B cell (primary cell): ENCODE measurements at regions not wholly inside any gene's neighbourhood (a gene's known extent, or its start where the extent isn't known, plus 50 kb on each side); places are given as distances from the start of the nearest gene placed in this dataset.

ENCODE experiments used
- ATAC-seq: fragments of 200-7000 bp; cut with Tn5 transposase; one replicate; pipeline ENCODE4 v1.10.0; 2021; ENCODE audit warnings: low read depth, mild to moderate bottlenecking, moderate number of reproducible peaks, moderate library complexity
- CTCF ChIA-PET: fragments of 350-600 bp; sonication (Branson Sonifier 250); formaldehyde crosslinking; loops from one replicate; lab custom pipeline; 2021; ENCODE audit warnings: antibody characterized with exemption, inconsistent platforms; lab: Charles Lee
- POLR2A ChIA-PET: fragments of 350-600 bp; sonication (Branson Sonifier 250); formaldehyde crosslinking; loops from one replicate; lab custom pipeline; 2021; ENCODE audit warnings: antibody characterized with exemption; lab: Charles Lee
- DNase-seq: peaks from one replicate; pipeline ENCODE4 v3.0.0; 2013
- H2AFZ ChIP-seq: 2 replicates; pipeline ENCODE4 v1.6.1; 2012; ENCODE audit warnings: mild to moderate bottlenecking, low read depth, low read length; ENCODE audit not compliant: insufficient read depth, poor library complexity, severe bottlenecking
- H3K27ac ChIP-seq, 2 donors: 1 replicate in 1 of 2; 2 replicates in 1 of 2; pipeline ENCODE4 v1.5.1; 2012 to 2013; ENCODE audit warnings: low read length in 2 of 2, mild to moderate bottlenecking in 2 of 2, moderate library complexity in 1 of 2
- H3K27me3 ChIP-seq, 4 experiments: fragments of 200-600 bp in 1 of 4; sonication (generic) in 1 of 4; replicated peaks in 1 of 4; 1 replicate in 2 of 4; 2 replicates in 2 of 4; pipeline versions ENCODE4 v1.6.1 to v1.7.0; 2013 to 2016; ENCODE audit warnings: low read length in 3 of 4, mild to moderate bottlenecking in 2 of 4, mixed read lengths in 1 of 4, moderate library complexity in 1 of 4; ENCODE audit not compliant: insufficient read depth in 4 of 4, control insufficient read depth in 3 of 4; ENCODE audit errors: control extremely low read depth in 1 of 4
- H3K36me3 ChIP-seq, 2 experiments: replicated peaks in 1 of 2; 1 replicate in 1 of 2; 2 replicates in 1 of 2; pipeline versions ENCODE4 v1.6.1 to v1.7.1; 2013; ENCODE audit warnings: low read length in 1 of 2; ENCODE audit not compliant: insufficient read depth in 2 of 2, control insufficient read depth in 1 of 2; ENCODE audit errors: control extremely low read depth in 1 of 2, extremely low read depth in 1 of 2
- H3K4me1 ChIP-seq, 2 donors: fragments of 200-600 bp in 1 of 2; sonication (generic) in 1 of 2; 1 replicate in 1 of 2; 2 replicates in 1 of 2; pipeline versions ENCODE4 v1.5.1 to v1.6.1; 2013 to 2017; ENCODE audit warnings: low read length in 2 of 2; ENCODE audit not compliant: control insufficient read depth in 2 of 2, insufficient read depth in 2 of 2
- H3K4me2 ChIP-seq: replicated peaks from 2 replicates; pipeline ENCODE3; 2012; ENCODE audit warnings: mild to moderate bottlenecking, low read depth, low read length; ENCODE audit not compliant: poor library complexity, severe bottlenecking
- H3K4me3 ChIP-seq, 5 experiments: fragments of 200-600 bp in 1 of 5; sonication (generic) in 1 of 5; 1 replicate in 3 of 5; 2 replicates in 2 of 5; pipeline versions ENCODE4 v1.5.1 to v1.7.0; 2011 to 2016; ENCODE audit warnings: low read length in 4 of 5, mild to moderate bottlenecking in 4 of 5, low read depth in 2 of 5, control low read depth in 1 of 5, moderate library complexity in 1 of 5; ENCODE audit not compliant: insufficient read depth in 1 of 5; ENCODE audit errors: control extremely low read depth in 1 of 5, extremely low read depth in 1 of 5
- H3K79me2 ChIP-seq: fragments of 200-600 bp; sonication (generic); one replicate; pipeline ENCODE4 v1.6.0; 2016; ENCODE audit warnings: low read length; ENCODE audit not compliant: control insufficient read depth, insufficient read depth
- H3K9ac ChIP-seq: fragments of 200-600 bp; sonication (generic); 2 replicates; pipeline ENCODE4 v1.6.1; 2017; ENCODE audit warnings: mild to moderate bottlenecking, low read length, moderate library complexity
- H3K9me3 ChIP-seq, 3 donors: one replicate each; pipeline versions ENCODE4 v1.6.1 to v1.7.1; 2013; ENCODE audit warnings: low read length in 2 of 3; ENCODE audit not compliant: control insufficient read depth in 2 of 3, insufficient read depth in 1 of 3; ENCODE audit errors: control extremely low read depth in 1 of 3
- H4K20me1 ChIP-seq: 2 replicates; pipeline ENCODE4 v1.6.0; 2012; ENCODE audit warnings: mild to moderate bottlenecking, low read length; ENCODE audit not compliant: insufficient read depth, control insufficient read depth, poor library complexity, severe bottlenecking
- H3K27ac Mint-ChIP-seq: one replicate; pipeline ENCODE4 v1.8.0; 2021; ENCODE audit warnings: mixed read lengths
- H3K27me3 Mint-ChIP-seq: one replicate; pipeline ENCODE4 v1.8.0; 2021; ENCODE audit warnings: mixed read lengths
- H3K4me1 Mint-ChIP-seq: one replicate; pipeline ENCODE4 v1.8.0; 2021; ENCODE audit warnings: mixed read lengths
- H3K4me3 Mint-ChIP-seq: one replicate; pipeline ENCODE4 v1.8.0; 2021; ENCODE audit warnings: mixed read lengths
- H3K9me3 Mint-ChIP-seq: one replicate; pipeline ENCODE4 v1.8.0; 2022; ENCODE audit warnings: mixed read lengths; ENCODE audit not compliant: insufficient read depth
- EZH2 ChIP-seq: IDR thresholded peaks from 2 replicates; pipeline ENCODE4 v1.6.1; 2012; ENCODE audit warnings: borderline replicate concordance, low read depth, mild to moderate bottlenecking, moderate library complexity, low read length; ENCODE audit not compliant: insufficient read depth, poor library complexity, severe bottlenecking
- WGBS: methylation state at CpG from one replicate; pipeline ENCODE4 v1.1.5; 2013; ENCODE audit warnings: missing lambda C conversion rate; ENCODE audit not compliant: insufficient coverage; 5-methylcytosine and 5-hydroxymethylcytosine counted together
- intact Hi-C: fragments of 100-400 bp; cut with micrococcal nuclease; formaldehyde crosslinking; loops from one replicate; pipeline ENCODE4 v1.10.0; 2022
- TF ChIP-seq, protein P1 (sequence below): fragments of 200-600 bp; IDR thresholded peaks from one replicate; pipeline ENCODE4 v1.8.0; 2022; ENCODE audit warnings: antibody characterized with exemption, mild to moderate bottlenecking

DNA sequence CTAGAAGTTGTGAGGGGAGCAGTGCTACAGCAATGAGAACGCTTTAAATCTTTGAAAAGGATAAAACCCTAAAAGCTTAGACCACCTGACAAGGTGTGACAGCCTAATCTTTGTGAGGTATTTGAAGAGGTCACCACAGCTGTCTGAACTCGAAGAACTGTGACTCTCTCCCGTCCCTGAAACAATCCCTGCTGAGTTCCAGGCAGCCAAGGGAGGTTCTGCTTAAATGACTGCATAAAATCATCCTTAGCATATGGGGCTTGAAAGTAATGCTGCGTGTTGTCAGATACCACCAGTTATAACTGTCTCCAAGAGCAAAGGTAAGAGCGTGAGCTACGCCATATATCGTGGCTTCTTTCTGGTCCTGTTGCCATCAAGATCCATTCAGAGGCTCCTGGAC is 696.3 kb downstream of the PCDH7 start:
- Histone ChIP-seq H3K27ac (no peak overlapping the region), H3K27me3 (no peaks in the 10 kb centered on the region), H3K79me2 (no peaks in the 10 kb centered on the region), H3K4me3 (no peak overlapping the region), H4K20me1 (no peaks in the 10 kb centered on the region), H3K4me2 (no peak overlapping the region), H3K4me1 (no peaks in the 10 kb centered on the region), H3K9me3 (no peaks in the 10 kb centered on the region), H3K9ac (no peak overlapping the region), H2AFZ (no peak overlapping the region), H3K36me3 (no peaks in the 10 kb centered on the region)
- Mint-ChIP-seq H3K27ac (no peak overlapping the region), H3K27me3 (no peaks in the 10 kb centered on the region), H3K4me3 (no peak overlapping the region), H3K9me3 (peaks cover 5% of the 10 kb centered on the region), H3K4me1 (no peaks in the 10 kb centered on the region)
- intact Hi-C loops, result no loop called here
- TF ChIP-seq, protein P1, sequence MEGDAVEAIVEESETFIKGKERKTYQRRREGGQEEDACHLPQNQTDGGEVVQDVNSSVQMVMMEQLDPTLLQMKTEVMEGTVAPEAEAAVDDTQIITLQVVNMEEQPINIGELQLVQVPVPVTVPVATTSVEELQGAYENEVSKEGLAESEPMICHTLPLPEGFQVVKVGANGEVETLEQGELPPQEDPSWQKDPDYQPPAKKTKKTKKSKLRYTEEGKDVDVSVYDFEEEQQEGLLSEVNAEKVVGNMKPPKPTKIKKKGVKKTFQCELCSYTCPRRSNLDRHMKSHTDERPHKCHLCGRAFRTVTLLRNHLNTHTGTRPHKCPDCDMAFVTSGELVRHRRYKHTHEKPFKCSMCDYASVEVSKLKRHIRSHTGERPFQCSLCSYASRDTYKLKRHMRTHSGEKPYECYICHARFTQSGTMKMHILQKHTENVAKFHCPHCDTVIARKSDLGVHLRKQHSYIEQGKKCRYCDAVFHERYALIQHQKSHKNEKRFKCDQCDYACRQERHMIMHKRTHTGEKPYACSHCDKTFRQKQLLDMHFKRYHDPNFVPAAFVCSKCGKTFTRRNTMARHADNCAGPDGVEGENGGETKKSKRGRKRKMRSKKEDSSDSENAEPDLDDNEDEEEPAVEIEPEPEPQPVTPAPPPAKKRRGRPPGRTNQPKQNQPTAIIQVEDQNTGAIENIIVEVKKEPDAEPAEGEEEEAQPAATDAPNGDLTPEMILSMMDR, result no peak
- no peak for TF ChIP-seq EZH2
- no peak for DNase-seq
- ATAC-seq, result no peak
- CTCF ChIA-PET, result no interaction called here
- POLR2A ChIA-PET, result no interaction called here
- WGBS, result 89% methylated on average over 4 of the region's 7 CpGs

DNA sequence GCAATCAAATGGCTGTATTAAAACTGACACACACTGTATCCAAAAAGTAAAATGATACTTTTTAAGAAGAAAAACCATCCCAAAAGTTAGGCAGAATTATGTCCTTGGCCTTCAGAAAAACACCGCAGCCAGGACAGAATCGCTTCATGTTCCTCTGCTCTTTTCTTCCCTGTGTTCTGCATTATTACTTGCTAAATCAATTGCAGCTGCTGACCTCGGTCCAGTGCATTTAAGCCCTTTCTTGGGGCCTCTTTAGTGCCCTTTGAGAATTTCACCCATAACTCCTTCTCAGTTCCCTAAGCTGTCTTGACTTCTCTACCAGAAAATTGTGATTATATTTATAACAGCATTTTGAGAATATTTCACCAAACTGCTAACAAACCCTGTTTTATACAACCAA is 696.9 kb downstream of the PCDH7 start:
- WGBS, result 89% methylated on average over 2 of the region's 3 CpGs
- no peaks in the 10 kb centered on the region for H3K4me1 ChIP-seq

More for the DNA sequence above, 696.9 kb downstream of the PCDH7 start:
- Mint-ChIP-seq H3K27ac (no peak overlapping the region), H3K27me3 (no peaks in the 10 kb centered on the region), H3K4me1 (no peaks in the 10 kb centered on the region), H3K9me3 (peaks cover 5% of the 10 kb centered on the region), H3K4me3 (no peak overlapping the region)
- TF ChIP-seq EZH2, result no peak
- TF ChIP-seq, protein P1, result no peak
- ATAC-seq (no peak), DNase-seq (no peak)
- no peaks in the 10 kb centered on the region for H3K79me2 ChIP-seq
- no peak overlapping the region for H2AFZ ChIP-seq
- ChIA-PET CTCF (no interaction called here), POLR2A (no interaction called here)
- H3K27me3 ChIP-seq, result no peaks in the 10 kb centered on the region
- intact Hi-C loops, result no loop called here
- H3K36me3 ChIP-seq, result no peaks in the 10 kb centered on the region
- H3K9ac ChIP-seq, result no peak overlapping the region
- H3K4me3 ChIP-seq, result no peak overlapping the region
- H3K4me2 ChIP-seq, result no peak overlapping the region
- H3K9me3 ChIP-seq, result no peaks in the 10 kb centered on the region
- no peaks in the 10 kb centered on the region for H4K20me1 ChIP-seq
- no peak overlapping the region for H3K27ac ChIP-seq
